ENCODE measurements at regions not wholly inside any gene's neighbourhood (a gene's known extent, or its start where the extent isn't known, plus 50 kb on each side); places are given as distances from the start of the nearest gene placed in this dataset.

- no peak overlapping the region for H3K27ac ChIP-seq (ENCODE audit: low read length)
- no peaks in the 10 kb centered on the region for H3K79me2 ChIP-seq (ENCODE audit: low read length)
- no peak overlapping the region for H2AFZ ChIP-seq (ENCODE audit: low read length)
- H3K4me1 ChIP-seq (ENCODE audit: low read length), result peaks cover 3% of the 10 kb centered on the region; the same call in 1 of the 2 replicates
- no peak overlapping the region for H3K9ac ChIP-seq (ENCODE audit: low read length)
- no peak overlapping the region for H3K4me2 ChIP-seq (ENCODE audit: low read depth, low read length, poor library complexity, severe bottlenecking)
- DNase-seq, result no peak
- no peaks in the 10 kb centered on the region for H3K9me2 ChIP-seq (replicated peaks; ENCODE audit: insufficient read depth, low read length)
- no peaks in the 10 kb centered on the region for H3K36me3 ChIP-seq (ENCODE audit: insufficient read depth, low read length)
- H4K20me1 ChIP-seq (ENCODE audit: insufficient read depth, low read depth, low read length), result no peaks in the 10 kb centered on the region
- no peaks in the 10 kb centered on the region for H3K27me3 ChIP-seq (ENCODE audit: low read length)
- H3K9me3 ChIP-seq (ENCODE audit: low read length), result no peaks in the 10 kb centered on the region
- no peak overlapping the region for H3K4me3 ChIP-seq (ENCODE audit: low read length)
Observed at GRCh38 chr18:45165176-45165713, 450.0 kb upstream of the SLC14A2 start.

GRCh38 chr18:45165871-45166270 lies 449.4 kb upstream of the SLC14A2 start:
- H4K20me1 ChIP-seq (ENCODE audit: insufficient read depth, low read depth, low read length), result no peaks in the 10 kb centered on the region
- H3K9me2 ChIP-seq (replicated peaks; ENCODE audit: insufficient read depth, low read length), result no peaks in the 10 kb centered on the region
- no peak for DNase-seq
- H3K4me2 ChIP-seq (ENCODE audit: low read depth, low read length, poor library complexity, severe bottlenecking), result no peak overlapping the region
- H3K79me2 ChIP-seq (ENCODE audit: low read length), result no peaks in the 10 kb centered on the region
- no peak overlapping the region for H3K4me3 ChIP-seq (ENCODE audit: low read length)
- H3K4me1 ChIP-seq (ENCODE audit: low read length), result peaks cover 3% of the 10 kb centered on the region; the same call in 1 of the 2 replicates
- no peak overlapping the region for H3K9ac ChIP-seq (ENCODE audit: low read length)
- no peak overlapping the region for H3K27ac ChIP-seq (ENCODE audit: low read length)
- H3K36me3 ChIP-seq (ENCODE audit: insufficient read depth, low read length), result no peaks in the 10 kb centered on the region
- no peak overlapping the region for H2AFZ ChIP-seq (ENCODE audit: low read length)
- H3K9me3 ChIP-seq (ENCODE audit: low read length), result no peaks in the 10 kb centered on the region
- H3K27me3 ChIP-seq (ENCODE audit: low read length), result no peaks in the 10 kb centered on the region

GRCh38 chr18:45166341-45166835 lies 448.9 kb upstream of the SLC14A2 start:
- Histone ChIP-seq H3K79me2 (ENCODE audit: low read length) (no peaks in the 10 kb centered on the region), H3K4me1 (ENCODE audit: low read length) (peaks cover 3% of the 10 kb centered on the region; the same call in 1 of the 2 replicates), H3K4me2 (ENCODE audit: low read depth, low read length, poor library complexity, severe bottlenecking) (no peak overlapping the region), H3K9ac (ENCODE audit: low read length) (no peak overlapping the region), H3K9me2 (replicated peaks; ENCODE audit: insufficient read depth, low read length) (no peaks in the 10 kb centered on the region), H3K27ac (ENCODE audit: low read length) (no peak overlapping the region), H3K9me3 (ENCODE audit: low read length) (no peaks in the 10 kb centered on the region), H3K27me3 (ENCODE audit: low read length) (no peaks in the 10 kb centered on the region), H3K36me3 (ENCODE audit: insufficient read depth, low read length) (no peaks in the 10 kb centered on the region), H2AFZ (ENCODE audit: low read length) (no peak overlapping the region), H3K4me3 (ENCODE audit: low read length) (no peak overlapping the region), H4K20me1 (ENCODE audit: insufficient read depth, low read depth, low read length) (no peaks in the 10 kb centered on the region)
- no peak for DNase-seq

GRCh38 chr18:45166836-45167551 lies 448.3 kb upstream of the SLC14A2 start:
- Histone ChIP-seq H3K9me3 (ENCODE audit: low read length) (no peaks in the 10 kb centered on the region), H2AFZ (ENCODE audit: low read length) (no peak overlapping the region), H3K27ac (ENCODE audit: low read length) (no peak overlapping the region), H3K9ac (ENCODE audit: low read length) (no peak overlapping the region), H3K4me2 (ENCODE audit: low read depth, low read length, poor library complexity, severe bottlenecking) (no peak overlapping the region), H3K9me2 (replicated peaks; ENCODE audit: insufficient read depth, low read length) (no peaks in the 10 kb centered on the region), H3K4me3 (ENCODE audit: low read length) (no peak overlapping the region), H3K36me3 (ENCODE audit: insufficient read depth, low read length) (no peaks in the 10 kb centered on the region), H3K4me1 (ENCODE audit: low read length) (peaks cover under 1% of the 10 kb centered on the region; the same call in 1 of the 2 replicates), H3K27me3 (ENCODE audit: low read length) (no peaks in the 10 kb centered on the region), H4K20me1 (ENCODE audit: insufficient read depth, low read depth, low read length) (no peaks in the 10 kb centered on the region), H3K79me2 (ENCODE audit: low read length) (no peaks in the 10 kb centered on the region)
- no peak for DNase-seq

- Histone ChIP-seq H2AFZ (ENCODE audit: low read length) (no peak overlapping the region), H3K9me2 (replicated peaks; ENCODE audit: insufficient read depth, low read length) (no peaks in the 10 kb centered on the region), H3K9ac (ENCODE audit: low read length) (no peak overlapping the region), H3K36me3 (ENCODE audit: insufficient read depth, low read length) (no peaks in the 10 kb centered on the region), H3K4me2 (ENCODE audit: low read depth, low read length, poor library complexity, severe bottlenecking) (no peak overlapping the region), H3K27me3 (ENCODE audit: low read length) (no peaks in the 10 kb centered on the region), H3K4me3 (ENCODE audit: low read length) (no peak overlapping the region), H3K9me3 (ENCODE audit: low read length) (no peaks in the 10 kb centered on the region), H3K27ac (ENCODE audit: low read length) (no peak overlapping the region), H3K4me1 (ENCODE audit: low read length) (no peaks in the 10 kb centered on the region), H3K79me2 (ENCODE audit: low read length) (no peaks in the 10 kb centered on the region), H4K20me1 (ENCODE audit: insufficient read depth, low read depth, low read length) (no peaks in the 10 kb centered on the region)
- DNase-seq, result no peak
Observed at GRCh38 chr18:45167631-45168280, 447.5 kb upstream of the SLC14A2 start.

GRCh38 chr18:45168866-45169600 lies 446.2 kb upstream of the SLC14A2 start:
- no peaks in the 10 kb centered on the region for H4K20me1 ChIP-seq (ENCODE audit: insufficient read depth, low read depth, low read length)
- H3K9ac ChIP-seq (ENCODE audit: low read length), result no peak overlapping the region
- H3K4me3 ChIP-seq (ENCODE audit: low read length), result no peak overlapping the region
- H3K9me3 ChIP-seq (ENCODE audit: low read length), result no peaks in the 10 kb centered on the region
- no peak for DNase-seq
- H3K27ac ChIP-seq (ENCODE audit: low read length), result no peak overlapping the region
- no peaks in the 10 kb centered on the region for H3K9me2 ChIP-seq (replicated peaks; ENCODE audit: insufficient read depth, low read length)
- no peaks in the 10 kb centered on the region for H3K27me3 ChIP-seq (ENCODE audit: low read length)
- H3K79me2 ChIP-seq (ENCODE audit: low read length), result no peaks in the 10 kb centered on the region
- no peak overlapping the region for H2AFZ ChIP-seq (ENCODE audit: low read length)
- no peaks in the 10 kb centered on the region for H3K4me1 ChIP-seq (ENCODE audit: low read length)
- H3K36me3 ChIP-seq (ENCODE audit: insufficient read depth, low read length), result no peaks in the 10 kb centered on the region
- no peak overlapping the region for H3K4me2 ChIP-seq (ENCODE audit: low read depth, low read length, poor library complexity, severe bottlenecking)

DNA sequence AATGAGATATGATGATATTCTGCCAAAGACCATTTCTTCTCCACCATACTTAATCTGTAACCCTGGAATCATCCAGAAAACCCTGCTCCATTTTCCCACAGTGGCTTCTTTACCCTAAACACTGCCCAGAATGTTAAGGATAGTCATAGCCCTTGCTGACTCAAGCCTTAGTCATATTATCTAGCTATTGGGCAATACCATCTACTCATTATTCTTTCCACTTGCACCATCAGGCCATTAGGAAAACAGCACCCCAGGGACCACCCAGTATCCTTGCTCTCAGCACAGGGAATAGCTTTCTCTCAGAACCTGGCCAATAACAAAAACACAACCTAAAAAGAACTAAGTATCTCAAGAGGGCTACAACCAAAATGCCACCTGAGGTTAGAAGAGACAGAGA lies 445.7 kb upstream of the SLC14A2 start:
- DNase-seq, result no peak
- Histone ChIP-seq H3K27ac (ENCODE audit: low read length) (no peak overlapping the region), H3K79me2 (ENCODE audit: low read length) (no peaks in the 10 kb centered on the region), H3K4me3 (ENCODE audit: low read length) (no peak overlapping the region), H4K20me1 (ENCODE audit: insufficient read depth, low read depth, low read length) (no peaks in the 10 kb centered on the region), H3K9ac (ENCODE audit: low read length) (no peak overlapping the region), H3K4me2 (ENCODE audit: low read depth, low read length, poor library complexity, severe bottlenecking) (no peak overlapping the region), H3K27me3 (ENCODE audit: low read length) (no peaks in the 10 kb centered on the region), H3K9me3 (ENCODE audit: low read length) (no peaks in the 10 kb centered on the region), H3K36me3 (ENCODE audit: insufficient read depth, low read length) (no peaks in the 10 kb centered on the region), H2AFZ (ENCODE audit: low read length) (no peak overlapping the region), H3K9me2 (replicated peaks; ENCODE audit: insufficient read depth, low read length) (no peaks in the 10 kb centered on the region), H3K4me1 (ENCODE audit: low read length) (no peaks in the 10 kb centered on the region)

- no peak overlapping the region for H3K27ac ChIP-seq (ENCODE audit: low read length)
- no peaks in the 10 kb centered on the region for H4K20me1 ChIP-seq (ENCODE audit: insufficient read depth, low read depth, low read length)
- H3K36me3 ChIP-seq (ENCODE audit: insufficient read depth, low read length), result no peaks in the 10 kb centered on the region
- no peak overlapping the region for H3K4me2 ChIP-seq (ENCODE audit: low read depth, low read length, poor library complexity, severe bottlenecking)
- H3K27me3 ChIP-seq (ENCODE audit: low read length), result no peaks in the 10 kb centered on the region
- H3K9me2 ChIP-seq (replicated peaks; ENCODE audit: insufficient read depth, low read length), result no peaks in the 10 kb centered on the region
- H3K4me1 ChIP-seq (ENCODE audit: low read length), result no peaks in the 10 kb centered on the region
- no peaks in the 10 kb centered on the region for H3K9me3 ChIP-seq (ENCODE audit: low read length)
- no peaks in the 10 kb centered on the region for H3K79me2 ChIP-seq (ENCODE audit: low read length)
- H2AFZ ChIP-seq (ENCODE audit: low read length), result no peak overlapping the region
- no peak for DNase-seq
- H3K4me3 ChIP-seq (ENCODE audit: low read length), result no peak overlapping the region
- no peak overlapping the region for H3K9ac ChIP-seq (ENCODE audit: low read length)
Observed at GRCh38 chr18:45171679-45172191, 443.5 kb upstream of the SLC14A2 start.

All from Karpas-422 (cell line).